Calu3 (cell line): ENCODE measurements at regions not wholly inside any gene's neighbourhood (a gene's known extent, or its start where the extent isn't known, plus 50 kb on each side); places are given as distances from the start of the nearest gene placed in this dataset.

Experiments used
- BruUV-seq: library from RNA; stranded (reverse); fragments of 400-500 nt; replicated peaks from 2 replicates; lab custom pipeline; 2021; lab: Mats Ljungman, UMichigan
- CTCF ChIA-PET: fragments of 300-600 bp; sonication (Branson Sonifier 250); formaldehyde crosslinking; loops from one replicate; lab custom pipeline; 2022; ENCODE audit warnings: antibody characterized with exemption; lab: Charles Lee
- DNase-seq: peaks from one replicate; pipeline ENCODE4 v3.0.0; 2022
- H3K27ac Mint-ChIP-seq: one replicate; pipeline ENCODE4 v1.8.0; 2022; ENCODE audit warnings: mixed read lengths; ENCODE audit not compliant: unreplicated experiment
- H3K27me3 Mint-ChIP-seq: one replicate; pipeline ENCODE4 v1.8.0; 2022; ENCODE audit warnings: mixed read lengths; ENCODE audit not compliant: unreplicated experiment
- H3K36me3 Mint-ChIP-seq: one replicate; pipeline ENCODE4 v1.8.0; 2022; ENCODE audit warnings: mild to moderate bottlenecking, moderate library complexity, mixed read lengths; ENCODE audit not compliant: insufficient read depth, unreplicated experiment
- H3K4me1 Mint-ChIP-seq: one replicate; pipeline ENCODE4 v1.8.0; 2022; ENCODE audit warnings: mild to moderate bottlenecking, low read depth, mixed read lengths; ENCODE audit not compliant: unreplicated experiment
- H3K4me3 Mint-ChIP-seq: one replicate; pipeline ENCODE4 v1.8.0; 2022; ENCODE audit warnings: mild to moderate bottlenecking, low read depth, moderate library complexity, mixed read lengths; ENCODE audit not compliant: unreplicated experiment
- H3K9me3 Mint-ChIP-seq: one replicate; pipeline ENCODE4 v1.8.0; 2022; ENCODE audit warnings: low read depth, mixed read lengths; ENCODE audit not compliant: unreplicated experiment
- CTCF ChIP-seq: fragments of 200-600 bp; IDR thresholded peaks from one replicate; pipeline ENCODE4 v1.8.0; 2022; ENCODE audit warnings: antibody characterized with exemption; ENCODE audit not compliant: unreplicated experiment
- intact Hi-C: fragments of 100-400 bp; cut with micrococcal nuclease; formaldehyde crosslinking; loops from one replicate; pipeline ENCODE4 v1.10.0; 2022; ENCODE audit not compliant: unreplicated experiment

- no TSS peak for BruUV-seq
- Mint-ChIP-seq H3K9me3 (peaks cover 3% of the 10 kb centered on the region), H3K27me3 (no peaks in the 10 kb centered on the region), H3K27ac (no peak overlapping the region), H3K36me3 (no peaks in the 10 kb centered on the region), H3K4me3 (no peak overlapping the region), H3K4me1 (no peaks in the 10 kb centered on the region)
- no peak for DNase-seq
- intact Hi-C loops, result no loop called here
- TF ChIP-seq CTCF, result no peak
- CTCF ChIA-PET, result no interaction called here
Observed at GRCh38 chr6:72500669-72501068, 121.2 kb upstream of the KCNQ5 start.

GRCh38 chr6:72504406-72504805 lies 117.5 kb upstream of the KCNQ5 start:
- Mint-ChIP-seq H3K36me3 (no peaks in the 10 kb centered on the region), H3K27me3 (no peaks in the 10 kb centered on the region), H3K4me3 (no peak overlapping the region), H3K9me3 (peaks cover 3% of the 10 kb centered on the region), H3K4me1 (no peaks in the 10 kb centered on the region), H3K27ac (no peak overlapping the region)
- no peak for TF ChIP-seq CTCF
- intact Hi-C loops, result no loop called here
- CTCF ChIA-PET, result no interaction called here
- BruUV-seq, result no TSS peak
- no peak for DNase-seq

- intact Hi-C loops, result no loop called here
- TF ChIP-seq CTCF, result no peak
- no peak overlapping the region for H3K4me3 Mint-ChIP-seq
- no TSS peak for BruUV-seq
- no peak overlapping the region for H3K27ac Mint-ChIP-seq
- no peaks in the 10 kb centered on the region for H3K27me3 Mint-ChIP-seq
- H3K4me1 Mint-ChIP-seq, result no peaks in the 10 kb centered on the region
- DNase-seq, result no peak
- CTCF ChIA-PET, result no interaction called here
- H3K36me3 Mint-ChIP-seq, result no peaks in the 10 kb centered on the region
- peaks cover 3% of the 10 kb centered on the region for H3K9me3 Mint-ChIP-seq
Observed at GRCh38 chr6:72505446-72505845, 116.4 kb upstream of the KCNQ5 start.

- Mint-ChIP-seq H3K27me3 (no peaks in the 10 kb centered on the region), H3K4me1 (no peaks in the 10 kb centered on the region), H3K4me3 (no peak overlapping the region), H3K36me3 (no peaks in the 10 kb centered on the region), H3K9me3 (no peaks in the 10 kb centered on the region), H3K27ac (no peak overlapping the region)
- CTCF ChIA-PET, result no interaction called here
- intact Hi-C loops, result loop anchor here (5.0 kb wide), 1 partner anchor 62 kb away; no protein-coding TSS in a partner anchor
- no peak for TF ChIP-seq CTCF
- no peak for DNase-seq
- no TSS peak for BruUV-seq
Observed at GRCh38 chr6:72519871-72520270, 102.0 kb upstream of the KCNQ5 start.
